Inflammatory macrophage (primary cell): ENCODE measurements at regions not wholly inside any gene's neighbourhood (a gene's known extent, or its start where the extent isn't known, plus 50 kb on each side); places are given as distances from the start of the nearest gene placed in this dataset.
"Not testable (repeated sequence)": the region's sequence is repeated elsewhere in the genome, so short reads cannot be mapped to it uniquely, and the experiment has no call there.

ENCODE experiments used
- DNase-seq, 2 donors: peaks; one replicate each; pipeline ENCODE4 v3.0.0-alpha.2; 2020 to 2022

DNA sequence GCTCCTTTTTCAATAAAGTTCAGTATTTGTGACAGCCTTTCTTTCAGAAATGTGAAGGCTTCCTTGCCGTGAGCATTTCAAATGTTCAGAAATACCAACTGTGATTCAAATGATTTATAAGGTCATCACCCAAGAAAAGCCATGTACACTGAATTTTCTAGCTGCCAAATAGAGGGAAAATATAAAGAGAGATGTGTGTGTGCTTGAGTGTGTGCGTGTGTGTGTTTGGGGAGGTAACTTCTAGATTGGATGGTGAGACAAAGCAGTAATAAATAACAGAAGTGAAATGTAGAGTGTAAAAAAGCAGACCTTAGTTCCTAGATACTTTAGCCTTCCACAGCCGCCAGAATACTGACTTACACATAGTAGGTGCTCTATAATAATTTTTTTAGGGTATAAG lies 577.4 kb downstream of the TBL1XR1 start:
- DNase-seq = no peak

DNA sequence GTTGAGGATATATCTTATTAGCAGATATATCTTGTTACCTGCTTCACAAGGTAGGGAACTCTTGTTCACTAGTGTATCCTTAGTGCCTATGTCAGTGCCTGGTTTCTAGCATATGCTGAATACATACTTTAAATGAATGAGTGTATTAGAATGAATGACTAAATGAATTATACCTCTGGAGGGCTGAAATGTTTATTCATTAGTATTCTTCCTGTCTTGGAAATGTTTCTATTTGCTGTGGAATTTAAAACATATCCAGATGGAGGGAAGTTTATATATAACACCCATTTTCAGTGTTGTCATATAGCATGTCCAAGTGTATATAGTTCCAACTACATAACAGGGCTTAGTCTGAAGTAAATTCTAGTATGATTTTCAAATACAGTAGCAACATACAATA lies 581.5 kb downstream of the TBL1XR1 start:
- DNase-seq = no peak

DNA sequence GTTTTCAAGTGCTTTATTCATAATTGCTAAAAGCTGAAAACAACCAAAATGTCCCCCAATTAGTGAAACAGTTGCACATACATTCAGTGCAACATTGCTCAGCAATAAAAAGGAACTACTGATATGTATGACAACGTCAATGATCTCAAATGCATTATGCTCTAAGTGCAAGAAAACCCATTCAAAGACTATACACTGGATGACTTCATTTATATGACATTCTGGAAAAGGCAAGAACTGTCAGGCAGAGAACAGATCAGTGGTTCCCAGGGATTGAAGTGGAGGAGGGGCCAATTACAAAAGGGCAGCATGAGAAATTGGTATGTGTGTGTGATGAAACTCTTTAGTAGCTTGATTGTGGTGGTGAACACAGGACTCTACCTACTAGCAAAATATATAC lies 585.6 kb downstream of the TBL1XR1 start:
- no peak for DNase-seq

DNA sequence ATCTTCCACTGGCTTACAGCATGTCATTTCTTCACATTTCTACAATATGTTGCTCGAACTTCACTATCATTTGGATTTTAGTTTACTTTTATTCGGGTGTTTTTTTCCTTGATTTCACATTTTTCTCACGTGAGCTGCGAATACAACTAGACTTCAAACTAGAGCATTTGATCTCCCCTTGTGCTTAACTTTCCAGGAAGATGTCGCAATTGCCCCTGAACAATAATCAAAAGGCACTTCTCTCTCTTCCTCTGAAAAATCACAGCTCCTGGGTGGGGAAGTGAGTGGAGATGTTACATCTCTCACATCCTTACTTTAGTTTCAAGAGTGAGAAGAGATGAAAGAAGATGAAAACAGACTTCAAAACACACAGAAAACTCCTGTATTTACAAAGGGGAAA lies 587.9 kb downstream of the TBL1XR1 start:
- no peak for DNase-seq

DNA sequence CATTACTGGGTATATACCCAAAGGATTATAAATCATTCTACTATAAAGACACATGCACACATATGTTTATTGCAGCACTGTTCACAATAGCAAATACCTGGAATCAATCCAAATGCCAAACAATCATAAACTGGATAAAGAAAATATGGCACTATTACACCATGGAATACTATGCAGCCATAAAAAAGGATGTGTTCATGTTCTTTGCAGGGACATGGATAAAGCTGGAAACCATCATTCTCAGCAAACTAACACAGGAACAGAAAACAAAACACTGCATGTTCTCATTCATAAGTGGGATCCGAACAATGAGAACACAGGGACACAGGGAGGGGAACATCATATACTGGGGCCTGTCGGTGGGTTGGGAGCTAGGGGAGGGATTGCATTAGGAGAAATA lies 591.7 kb downstream of the TBL1XR1 start:
- not testable (repeated sequence) for DNase-seq

DNA sequence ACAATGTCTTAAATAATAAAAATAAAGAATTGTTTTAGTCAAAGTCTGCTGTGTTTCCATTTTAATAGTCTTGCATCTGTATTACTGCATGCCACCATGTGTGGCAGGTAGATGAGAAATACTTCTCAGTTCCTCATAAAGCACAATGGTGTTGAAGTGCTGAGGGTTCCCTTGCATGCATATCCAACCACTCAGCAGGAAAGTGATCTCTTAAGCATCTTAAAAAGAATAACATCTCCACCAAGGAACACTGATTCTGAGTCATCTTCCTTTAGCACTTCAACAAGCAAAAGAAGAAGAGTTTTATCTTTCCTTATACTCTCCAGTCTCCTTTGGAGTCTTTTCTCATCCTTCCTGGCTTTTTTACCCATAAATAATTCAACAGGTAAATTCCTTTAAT lies 602.0 kb downstream of the TBL1XR1 start:
- no peak for DNase-seq

DNA sequence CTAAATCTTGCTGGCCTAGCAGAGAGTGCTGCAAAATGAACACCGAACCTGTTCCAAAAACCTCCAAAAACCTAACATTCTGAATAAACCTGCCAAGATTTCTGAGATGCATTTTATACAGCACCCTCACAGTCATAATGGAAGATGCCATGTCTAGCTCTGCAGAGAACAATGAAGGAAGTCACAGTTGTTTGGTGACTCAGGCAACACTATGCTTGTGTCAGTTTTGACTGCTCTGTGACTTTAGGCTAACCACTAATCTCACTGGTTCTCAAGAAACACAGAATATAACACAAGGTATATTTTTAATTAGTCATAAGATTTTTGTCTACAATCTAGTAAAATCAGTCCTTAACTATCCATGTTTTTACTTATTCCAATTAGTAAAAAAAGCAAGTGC lies 606.6 kb downstream of the TBL1XR1 start:
- DNase-seq = no peak

DNA sequence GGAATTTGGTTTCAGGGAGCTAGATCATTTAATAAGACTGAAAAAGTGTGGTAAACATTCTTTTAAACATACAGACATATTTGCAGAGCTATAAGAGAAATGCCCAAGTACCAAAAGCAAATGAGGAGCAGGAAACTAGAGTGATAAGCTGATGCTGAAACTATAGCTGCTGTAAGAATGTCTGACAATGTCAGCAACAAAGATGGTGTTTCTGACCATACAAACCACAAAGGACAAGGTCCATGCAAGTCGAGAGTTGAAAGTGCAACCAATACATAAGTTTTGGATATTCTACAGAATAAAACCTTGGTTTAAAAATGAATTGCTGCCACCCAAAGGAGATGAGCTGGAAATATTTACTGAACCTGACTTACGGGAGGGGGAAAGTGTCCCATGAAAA lies 610.2 kb downstream of the TBL1XR1 start:
- no peak for DNase-seq

DNA sequence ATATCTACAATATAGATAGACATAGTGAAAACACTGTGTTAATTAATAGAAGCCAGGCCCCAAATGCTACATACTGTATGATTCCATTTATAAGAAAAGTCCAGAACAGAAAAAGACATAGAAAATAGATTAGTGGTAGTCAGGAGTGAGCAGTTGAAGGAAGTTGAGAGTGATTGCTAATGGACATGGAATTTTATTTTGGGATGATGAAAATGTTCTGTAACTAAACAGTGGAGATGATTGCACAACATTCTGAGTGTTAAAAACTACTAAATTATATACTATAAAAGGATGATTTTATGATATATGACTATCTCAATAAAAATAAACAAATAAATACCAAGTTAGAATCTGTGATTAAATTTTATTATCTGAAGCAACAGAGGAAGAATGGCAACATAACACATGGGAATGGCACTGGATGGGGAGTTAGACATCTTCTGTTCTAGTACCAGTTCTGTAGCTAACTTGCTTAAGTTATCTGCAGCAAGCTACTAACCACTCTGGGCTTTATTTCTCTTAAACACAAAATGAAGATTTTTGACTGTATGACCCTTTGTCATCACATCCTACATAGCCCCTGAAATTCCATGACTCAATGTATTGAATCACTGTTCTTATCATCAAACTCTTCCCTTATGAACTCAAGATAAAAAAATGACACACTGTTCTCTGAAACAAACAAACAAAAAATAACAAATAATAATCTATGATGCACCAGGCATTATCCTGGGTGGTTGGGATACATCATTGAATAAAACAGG lies 612.7 kb downstream of the TBL1XR1 start:
- no peak for DNase-seq

DNA sequence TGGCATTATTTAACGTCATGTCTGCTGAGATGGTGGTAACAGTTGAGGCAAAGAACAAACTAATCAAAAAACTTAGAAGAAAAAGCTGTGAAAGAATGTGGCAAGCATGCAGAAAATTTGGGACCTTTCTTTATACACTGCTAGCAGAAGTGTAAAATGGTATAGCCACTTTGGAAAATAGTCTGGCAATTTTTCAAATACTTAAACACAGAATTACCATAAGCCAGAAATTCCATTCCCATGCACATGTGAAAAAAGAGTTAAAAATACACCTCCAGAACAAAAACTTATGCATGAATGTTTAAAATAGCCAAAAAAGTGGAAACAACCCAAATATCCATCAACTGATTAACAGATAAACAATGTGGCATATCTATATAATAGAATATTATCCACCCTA lies 613.3 kb downstream of the TBL1XR1 start:
- DNase-seq = no peak

DNA sequence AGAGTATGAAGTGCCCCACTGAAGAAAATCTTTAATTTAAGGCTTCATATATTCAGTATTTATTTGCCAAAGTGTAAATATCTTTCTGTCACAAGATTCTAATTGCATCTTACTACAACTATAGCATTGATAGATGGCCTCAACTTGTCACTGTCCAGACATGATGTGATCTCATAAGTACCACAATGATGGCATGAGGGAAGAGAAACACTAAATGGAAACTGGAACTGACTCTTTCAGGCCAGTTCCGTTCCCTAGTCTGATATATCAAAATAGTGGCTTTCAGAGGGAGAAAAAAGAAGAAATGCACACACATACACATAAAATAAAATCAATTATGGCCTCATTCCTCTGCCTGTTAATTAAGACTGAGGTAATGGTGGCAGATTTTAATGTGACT lies 615.7 kb downstream of the TBL1XR1 start:
- no peak for DNase-seq

DNA sequence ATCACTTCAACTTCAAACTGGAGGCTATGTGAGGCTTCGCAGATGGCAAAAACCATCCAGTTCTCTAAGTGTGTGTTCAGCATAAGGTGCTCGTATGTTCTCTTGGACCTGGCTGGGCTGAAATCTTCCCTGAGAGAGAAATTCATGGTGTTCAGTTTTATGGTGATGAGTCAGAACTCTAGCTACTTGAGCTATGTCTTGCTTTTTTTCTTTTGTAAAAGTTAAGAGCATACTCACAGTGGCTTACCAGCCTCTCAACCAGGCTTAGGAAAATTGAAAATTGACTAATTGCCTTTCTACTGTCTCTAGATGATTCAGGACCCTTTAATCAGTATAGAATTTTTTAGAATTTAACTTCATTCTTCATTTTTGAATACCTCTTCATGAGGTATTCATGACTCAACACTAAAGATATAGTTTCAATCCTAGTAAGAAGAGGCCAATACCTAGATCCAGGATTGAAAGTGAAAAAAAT lies 617.5 kb downstream of the TBL1XR1 start:
- DNase-seq = no peak

DNA sequence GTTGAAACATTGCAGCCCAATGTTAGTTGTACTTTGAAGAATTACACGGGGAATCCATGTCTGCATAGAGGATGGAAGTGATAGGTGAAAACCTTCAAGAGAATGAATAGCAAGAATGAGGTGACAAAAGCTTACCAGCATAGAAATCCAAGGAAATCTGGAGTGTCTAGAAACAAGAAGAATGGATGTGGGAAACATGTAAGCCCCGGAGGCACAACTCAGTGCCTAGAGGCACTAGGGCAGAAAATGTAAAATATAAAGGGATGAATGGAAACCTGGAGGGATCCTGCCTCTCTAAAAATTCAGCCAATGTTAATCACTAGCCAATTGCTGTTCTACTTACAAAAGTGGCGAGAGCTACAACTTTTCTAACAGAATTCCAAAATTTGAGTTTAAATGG lies 619.0 kb downstream of the TBL1XR1 start:
- DNase-seq = no peak

DNA sequence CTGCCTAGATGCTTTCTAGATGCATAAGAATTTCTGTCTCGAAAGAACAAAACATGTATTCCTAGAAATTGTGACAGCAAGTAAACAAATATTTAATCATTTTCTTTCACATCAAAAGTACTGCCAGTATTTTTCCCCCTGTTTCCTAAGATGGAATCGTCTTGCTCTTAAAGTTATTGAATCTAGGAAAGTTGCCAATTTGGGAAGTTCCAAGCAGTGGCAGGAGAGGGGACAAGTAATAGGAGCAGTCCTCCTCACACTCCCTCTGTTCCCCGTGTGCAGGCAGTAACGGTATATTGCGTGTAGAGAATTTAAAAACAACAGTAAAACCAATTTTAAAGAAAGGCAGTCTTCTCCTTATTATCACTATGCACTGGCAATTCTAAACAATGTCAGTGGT lies 619.8 kb downstream of the TBL1XR1 start:
- DNase-seq = no peak

DNA sequence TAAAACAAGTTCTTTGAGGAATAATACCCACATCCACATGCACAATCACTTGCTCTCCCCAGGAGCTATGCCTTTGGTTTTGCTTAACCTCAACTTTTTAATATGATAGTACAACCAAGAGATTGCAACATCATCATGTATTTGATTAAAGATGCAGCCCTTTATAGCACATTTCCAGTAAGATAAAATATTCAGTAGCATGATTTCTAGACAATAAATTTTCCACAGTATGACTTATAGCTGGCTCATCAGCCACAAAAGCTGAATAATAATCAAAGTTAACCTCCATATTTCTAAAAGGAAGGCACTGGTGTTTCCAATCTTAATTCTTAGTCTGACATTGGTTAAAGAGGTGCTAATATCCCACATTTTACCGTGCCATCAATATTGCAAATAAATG lies 622.5 kb downstream of the TBL1XR1 start:
- no peak for DNase-seq

DNA sequence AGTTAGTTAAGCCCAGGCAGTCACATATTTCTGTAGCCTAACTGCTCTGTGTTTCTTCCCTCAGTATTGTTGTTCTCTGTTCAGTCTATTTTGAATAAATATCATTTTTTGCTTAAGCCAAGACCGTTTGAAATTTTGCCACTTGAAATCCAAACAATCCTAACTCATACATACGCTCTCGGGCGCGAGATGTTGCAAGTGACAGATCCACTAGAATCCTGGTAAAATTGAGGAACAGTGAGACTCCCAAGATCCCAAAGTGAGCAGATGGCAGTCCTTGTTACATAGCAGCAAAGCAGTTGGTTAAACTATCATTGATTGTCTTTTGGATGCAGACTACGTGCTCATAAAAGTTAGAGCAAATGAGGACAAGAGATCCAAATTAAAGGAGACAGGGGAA lies 625.4 kb downstream of the TBL1XR1 start:
- no peak for DNase-seq

DNA sequence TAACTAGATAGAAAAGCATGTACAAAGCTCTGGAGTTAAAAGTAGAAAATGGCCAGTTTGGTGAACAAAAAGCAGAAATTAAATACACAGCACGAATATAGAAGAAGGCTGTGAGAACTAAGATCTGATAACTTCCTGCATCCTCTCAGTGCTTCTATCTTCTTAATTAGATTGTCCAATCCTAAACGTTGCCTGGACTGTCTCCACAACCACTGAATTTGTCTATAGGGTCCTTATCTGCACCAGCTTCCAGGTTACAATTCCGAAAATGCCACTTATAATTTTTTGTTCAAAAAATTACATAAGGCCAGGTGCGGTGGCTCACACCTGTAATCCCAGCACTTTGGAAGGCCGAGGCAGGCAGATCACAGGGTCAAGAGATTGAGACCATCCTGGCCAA lies 626.3 kb downstream of the TBL1XR1 start:
- no peak for DNase-seq

DNA sequence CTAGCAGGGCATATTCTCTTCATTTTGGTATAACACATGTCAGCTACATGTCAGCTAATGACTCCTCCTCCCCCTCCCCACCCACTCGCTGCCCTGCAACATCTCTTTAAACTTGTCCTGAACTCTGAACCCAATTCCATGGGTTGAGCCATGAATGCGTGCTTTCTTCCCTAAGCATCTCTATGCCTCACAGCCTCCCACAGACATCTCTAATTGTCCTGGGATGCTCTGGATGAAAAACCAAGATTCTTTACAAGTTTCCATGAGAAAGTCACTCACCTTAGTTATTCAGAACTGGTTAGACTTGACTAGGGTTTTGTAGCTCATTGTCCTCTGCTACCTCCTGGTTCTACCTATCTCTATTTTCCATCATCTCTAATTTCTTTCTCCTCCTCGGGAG lies 629.1 kb downstream of the TBL1XR1 start:
- no peak for DNase-seq

DNA sequence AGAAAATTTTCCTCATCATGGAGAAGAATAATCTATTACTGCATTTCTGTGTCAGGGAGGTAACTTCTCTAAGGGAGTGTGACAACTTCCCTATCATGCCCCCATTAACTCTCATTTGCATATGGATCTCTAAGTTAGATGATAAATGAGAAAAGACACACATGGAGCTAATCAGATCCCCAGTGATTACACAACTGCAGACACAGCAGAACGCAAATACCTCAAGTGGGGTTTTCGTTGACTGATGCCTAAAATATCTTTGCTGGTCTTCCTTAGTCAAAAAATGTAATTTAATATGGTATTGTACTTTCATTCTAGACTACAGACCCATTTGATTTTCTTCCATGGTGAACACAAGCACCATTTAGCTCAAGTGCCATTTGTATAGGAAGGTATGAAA lies 630.5 kb downstream of the TBL1XR1 start:
- no peak for DNase-seq

DNA sequence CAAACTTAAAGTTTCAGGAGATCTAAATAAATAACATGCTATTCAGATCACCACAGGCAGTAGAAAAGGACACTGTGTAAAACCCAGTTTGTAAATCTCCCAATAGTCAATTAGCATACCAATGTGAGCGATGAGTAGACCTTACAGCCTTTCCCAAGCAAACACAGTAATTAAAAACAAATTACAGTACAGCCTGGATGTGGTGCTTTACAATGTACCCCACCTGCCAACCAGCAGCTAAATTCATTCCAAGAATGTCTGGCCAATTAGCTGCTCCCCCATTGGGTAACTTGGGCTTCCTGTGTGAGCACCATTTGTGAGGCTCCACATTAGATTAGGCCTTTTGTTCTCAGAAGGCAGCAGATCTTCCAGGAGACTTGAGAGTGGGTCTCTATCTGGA lies 635.0 kb downstream of the TBL1XR1 start:
- no peak for DNase-seq

DNA sequence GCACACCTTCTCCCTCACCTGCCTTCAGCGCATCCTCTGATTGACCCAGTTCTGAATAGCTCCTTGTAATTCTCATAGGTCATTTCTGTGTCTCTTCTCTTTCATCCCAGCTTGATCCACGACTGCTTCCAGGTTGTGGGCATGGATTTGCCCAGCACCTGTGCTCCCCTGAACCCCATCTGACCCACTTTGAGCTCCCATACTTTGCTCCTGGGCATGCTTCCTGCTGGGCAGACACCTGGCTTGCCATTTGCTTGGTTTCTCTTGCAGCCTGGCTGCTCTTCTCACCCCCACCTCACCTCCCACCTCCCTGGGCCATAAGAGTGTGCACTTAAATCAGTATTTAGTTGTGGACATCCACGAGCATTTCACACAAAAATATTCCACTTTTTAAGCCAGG lies 635.5 kb downstream of the TBL1XR1 start:
- DNase-seq = no peak

DNA sequence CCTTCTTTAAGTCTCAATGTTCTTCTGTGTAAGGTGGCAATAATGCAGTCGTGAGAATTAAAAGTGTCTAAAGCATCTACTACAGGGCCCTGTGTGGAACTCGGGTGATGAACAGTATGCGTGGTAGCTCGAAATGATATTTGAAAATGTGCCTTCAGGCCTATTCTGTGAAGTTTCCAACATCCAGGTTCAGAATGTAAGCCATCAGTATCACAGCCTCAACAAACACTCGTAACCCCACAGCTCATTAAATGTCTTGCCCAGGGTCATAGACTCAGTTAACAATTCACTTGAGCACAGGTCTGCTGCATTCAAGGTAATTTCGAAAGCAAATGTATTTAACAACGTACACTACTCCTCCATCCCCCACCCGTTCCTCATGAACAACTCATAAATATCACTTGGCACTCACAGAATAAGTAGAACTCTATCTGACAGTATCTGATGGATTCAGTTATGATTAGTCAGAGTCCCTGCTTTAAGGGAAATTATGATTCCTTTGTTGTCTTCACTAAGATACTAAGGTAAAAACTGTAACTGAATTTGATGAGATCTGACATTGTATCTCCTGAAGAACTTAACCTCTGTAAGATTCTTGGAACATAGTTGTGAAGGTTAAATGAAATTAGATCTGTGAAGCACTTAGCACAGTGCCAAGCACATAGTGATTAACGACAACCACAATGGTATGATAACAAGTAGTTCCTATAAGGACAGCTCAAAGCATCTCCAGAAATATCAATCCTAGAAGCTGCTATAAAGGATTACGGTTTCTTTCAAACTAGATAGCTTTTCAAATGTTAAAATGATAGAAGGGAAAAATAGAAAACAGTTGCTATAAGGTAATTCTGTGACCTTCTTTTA lies 642.3 kb downstream of the TBL1XR1 start:
- no peak for DNase-seq

DNA sequence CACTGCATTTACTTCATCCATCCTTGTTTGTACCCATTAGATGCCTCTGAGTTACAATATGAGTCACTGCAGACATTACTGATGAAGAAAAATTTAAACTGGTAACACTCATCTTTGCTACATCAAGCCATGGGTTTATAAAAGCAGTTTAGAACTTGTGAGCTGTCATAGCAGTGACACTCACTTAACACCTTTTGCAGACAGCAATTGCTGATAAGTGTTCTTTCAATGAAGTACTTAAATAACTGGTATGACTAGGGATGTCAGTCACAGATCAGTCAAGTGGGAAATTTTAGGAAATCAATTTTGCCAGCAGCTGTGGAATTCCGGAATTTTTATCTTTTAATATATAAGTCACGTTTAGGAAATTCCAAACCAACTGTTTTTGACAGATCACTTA lies 643.0 kb downstream of the TBL1XR1 start:
- no peak for DNase-seq

DNA sequence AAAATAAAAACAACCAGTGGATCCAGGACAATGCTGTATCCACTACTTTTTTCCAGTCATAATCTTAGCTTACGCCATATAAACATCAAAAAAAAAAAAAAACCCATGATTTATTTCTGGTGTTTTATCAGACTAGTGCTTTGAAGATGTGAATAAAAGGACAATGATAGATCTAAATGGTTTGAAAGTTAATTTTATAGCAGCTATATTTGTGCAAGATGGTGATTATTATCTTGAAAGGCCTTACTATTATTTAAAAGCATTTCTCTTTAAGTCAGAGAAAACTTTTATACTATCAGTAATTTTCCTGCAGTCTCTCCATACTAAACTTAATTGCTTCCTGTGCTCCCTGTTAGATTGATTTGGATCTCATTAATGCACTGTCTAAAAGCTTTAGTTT lies 670.3 kb downstream of the TBL1XR1 start:
- DNase-seq = no peak
